NB4 (cell line): ENCODE measurements at regions not wholly inside any gene's neighbourhood (a gene's known extent, or its start where the extent isn't known, plus 50 kb on each side); places are given as distances from the start of the nearest gene placed in this dataset.
A peak's percentile ranks its signal among the peaks of the same experiment; 100 is the strongest.

ENCODE experiments used
- DNase-seq: peaks from one replicate; pipeline ENCODE4 v3.0.0; 2010; ENCODE audit warnings: low read depth
- H3K4me3 ChIP-seq: one replicate; pipeline ENCODE4 v1.5.1; 2011; ENCODE audit warnings: mild to moderate bottlenecking, low read depth, low read length, moderate library complexity
- MYC ChIP-seq: IDR thresholded peaks from 2 replicates; pipeline ENCODE4 v1.6.1; 2011; ENCODE audit warnings: low read depth, low read length
- POLR2A ChIP-seq: IDR thresholded peaks from 2 replicates; pipeline ENCODE4 v1.6.1; 2011; ENCODE audit warnings: mild to moderate bottlenecking; ENCODE audit not compliant: insufficient read length; ENCODE audit errors: extremely low read depth
- TF ChIP-seq, protein P1 (sequence below): IDR thresholded peaks from one replicate; pipeline ENCODE4 v1.5.1; 2012; ENCODE audit warnings: low read depth, low read length
- TF ChIP-seq, protein P2 (sequence below): IDR thresholded peaks from 2 replicates; pipeline ENCODE4 v1.6.1; 2011; ENCODE audit warnings: low read depth, low read length

DNA sequence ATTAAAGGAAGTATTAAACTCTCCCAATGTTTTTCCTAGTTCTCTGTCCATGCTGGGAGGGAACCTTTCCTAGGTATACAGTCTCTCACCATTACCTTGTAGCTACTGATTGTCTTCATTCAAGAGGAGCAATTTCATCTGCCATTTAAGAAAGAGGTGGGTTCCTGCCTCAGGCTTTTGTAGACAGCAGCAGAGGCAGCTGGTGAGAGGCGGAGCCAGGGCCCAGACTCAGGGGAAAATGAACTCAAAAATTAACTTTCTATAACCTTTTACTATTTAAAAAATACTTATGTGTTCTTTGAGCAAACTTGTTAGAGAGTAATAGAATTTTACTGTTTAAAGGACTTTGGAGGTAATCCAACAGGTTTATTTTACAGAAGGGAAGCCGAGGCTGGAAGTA lies 133.0 kb downstream of the SNX19 start:
- TF ChIP-seq POLR2A (no peak), MYC (no peak)
- TF ChIP-seq, protein P1, sequence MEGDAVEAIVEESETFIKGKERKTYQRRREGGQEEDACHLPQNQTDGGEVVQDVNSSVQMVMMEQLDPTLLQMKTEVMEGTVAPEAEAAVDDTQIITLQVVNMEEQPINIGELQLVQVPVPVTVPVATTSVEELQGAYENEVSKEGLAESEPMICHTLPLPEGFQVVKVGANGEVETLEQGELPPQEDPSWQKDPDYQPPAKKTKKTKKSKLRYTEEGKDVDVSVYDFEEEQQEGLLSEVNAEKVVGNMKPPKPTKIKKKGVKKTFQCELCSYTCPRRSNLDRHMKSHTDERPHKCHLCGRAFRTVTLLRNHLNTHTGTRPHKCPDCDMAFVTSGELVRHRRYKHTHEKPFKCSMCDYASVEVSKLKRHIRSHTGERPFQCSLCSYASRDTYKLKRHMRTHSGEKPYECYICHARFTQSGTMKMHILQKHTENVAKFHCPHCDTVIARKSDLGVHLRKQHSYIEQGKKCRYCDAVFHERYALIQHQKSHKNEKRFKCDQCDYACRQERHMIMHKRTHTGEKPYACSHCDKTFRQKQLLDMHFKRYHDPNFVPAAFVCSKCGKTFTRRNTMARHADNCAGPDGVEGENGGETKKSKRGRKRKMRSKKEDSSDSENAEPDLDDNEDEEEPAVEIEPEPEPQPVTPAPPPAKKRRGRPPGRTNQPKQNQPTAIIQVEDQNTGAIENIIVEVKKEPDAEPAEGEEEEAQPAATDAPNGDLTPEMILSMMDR = no peak
- TF ChIP-seq, protein P2, sequence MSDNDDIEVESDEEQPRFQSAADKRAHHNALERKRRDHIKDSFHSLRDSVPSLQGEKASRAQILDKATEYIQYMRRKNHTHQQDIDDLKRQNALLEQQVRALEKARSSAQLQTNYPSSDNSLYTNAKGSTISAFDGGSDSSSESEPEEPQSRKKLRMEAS = no peak
- H3K4me3 ChIP-seq = no peak overlapping the region
- DNase-seq = no peak

DNA sequence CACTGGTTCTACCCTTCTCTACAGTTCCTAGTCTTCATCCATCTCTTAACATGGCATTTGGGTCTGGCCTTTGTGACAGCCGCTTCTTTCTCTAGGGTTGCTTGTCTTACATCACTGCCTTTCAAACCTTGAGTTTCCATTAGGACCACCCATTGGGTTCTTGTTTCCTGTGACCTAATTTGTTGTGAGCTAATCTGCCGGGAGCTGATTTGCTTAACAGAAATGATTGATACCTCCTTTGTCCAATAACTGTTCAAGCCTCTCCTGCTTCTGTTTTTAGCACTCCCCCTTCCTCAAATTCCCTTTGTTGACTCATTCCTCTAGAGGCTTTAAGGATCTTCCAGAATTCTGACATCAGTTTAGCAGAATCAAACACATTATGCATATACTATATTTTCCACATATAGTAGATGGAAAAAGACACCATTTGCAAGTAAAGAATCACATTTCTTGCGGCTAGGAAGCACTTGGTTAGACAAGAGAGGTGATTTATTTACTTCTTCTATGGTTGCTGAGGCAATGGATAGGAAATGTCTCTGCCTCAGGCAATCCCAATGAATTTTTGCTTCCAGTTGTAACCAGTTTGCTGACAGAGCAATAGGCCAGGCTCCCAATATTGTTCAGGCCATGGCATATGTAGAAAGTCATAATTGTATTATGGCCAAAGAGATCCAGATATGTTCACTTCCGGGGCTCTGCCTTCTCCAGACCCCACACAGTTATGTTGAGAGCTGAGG lies 130.7 kb downstream of the SNX19 start:
- TF ChIP-seq, protein P1 = no peak
- TF ChIP-seq POLR2A (no peak), MYC (no peak)
- TF ChIP-seq, protein P2 = no peak
- no peak overlapping the region for H3K4me3 ChIP-seq
- peak; percentile 43 for DNase-seq

- TF ChIP-seq, protein P1 = no peak
These were observed 129.7 kb downstream of the SNX19 start for GRCh38 chr11:130786586-130786985.

GRCh38 chr11:130787092-130787616 lies 129.1 kb downstream of the SNX19 start:
- TF ChIP-seq POLR2A = no peak
- TF ChIP-seq, protein P1 = no peak
- TF ChIP-seq, protein P2 = no peak
- TF ChIP-seq MYC = no peak
- no peak for DNase-seq
- H3K4me3 ChIP-seq = no peak overlapping the region

More at GRCh38 chr11:130786586-130786985, 129.7 kb downstream of the SNX19 start:
- H3K4me3 ChIP-seq = no peak overlapping the region
- no peak for DNase-seq

DNA sequence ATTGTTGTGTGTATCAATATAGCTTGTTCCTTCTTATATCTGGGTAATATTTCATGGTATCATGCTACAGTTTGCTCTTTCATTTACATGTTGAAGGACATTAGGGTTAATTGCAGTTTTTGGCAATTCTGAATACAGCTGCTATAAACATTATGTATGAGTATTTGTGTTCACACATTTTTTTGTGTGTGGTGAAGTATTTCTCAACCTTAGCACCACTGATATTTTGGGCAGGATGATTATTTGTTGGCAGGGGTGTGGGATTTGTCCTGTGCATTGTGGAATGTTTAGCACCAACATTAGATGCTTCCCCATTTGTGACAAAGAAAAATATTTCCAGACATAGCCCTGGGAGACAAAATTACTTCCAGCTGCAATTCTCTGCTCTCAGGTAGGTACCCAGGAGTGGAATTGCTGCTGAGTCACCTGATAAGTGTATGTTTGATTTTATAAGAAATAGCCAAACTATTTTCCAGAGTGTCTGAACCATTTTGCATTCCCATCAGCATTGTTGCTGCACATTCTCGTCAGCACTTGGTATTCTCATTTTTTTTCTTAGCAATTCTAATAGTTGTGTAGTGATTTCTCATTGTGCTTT lies 128.2 kb downstream of the SNX19 start:
- TF ChIP-seq POLR2A = no peak
- TF ChIP-seq, protein P1 = no peak
- no peak for TF ChIP-seq MYC
- TF ChIP-seq, protein P2 = no peak
- no peak for DNase-seq
- H3K4me3 ChIP-seq = no peak overlapping the region
